Nephron (organoid): ENCODE measurements at regions not wholly inside any gene's neighbourhood (a gene's known extent, or its start where the extent isn't known, plus 50 kb on each side); places are given as distances from the start of the nearest gene placed in this dataset.

Experiments used
- H3K27ac Mint-ChIP-seq, 3 experiments: 2 replicates each; pipeline ENCODE4 v1.8.0; 2020; ENCODE audit warnings: mixed read lengths in 3 of 3, mild to moderate bottlenecking in 2 of 3, moderate library complexity in 1 of 3
- H3K27me3 Mint-ChIP-seq: 2 replicates; pipeline ENCODE4 v1.8.0; 2021; ENCODE audit warnings: low read depth, mild to moderate bottlenecking, moderate library complexity, mixed read lengths
- H3K36me3 Mint-ChIP-seq: 2 replicates; pipeline ENCODE4 v1.8.0; 2020; ENCODE audit warnings: low read depth, mixed read lengths
- H3K4me1 Mint-ChIP-seq: 2 replicates; pipeline ENCODE4 v1.8.0; 2020; ENCODE audit warnings: mixed read lengths
- H3K4me3 Mint-ChIP-seq, 3 experiments: 2 replicates each; pipeline ENCODE4 v1.8.0; 2020; ENCODE audit warnings: mild to moderate bottlenecking in 3 of 3, mixed read lengths in 3 of 3, moderate library complexity in 2 of 3
- H3K9me3 Mint-ChIP-seq: 2 replicates; pipeline ENCODE4 v1.8.0; 2020; ENCODE audit warnings: mixed read lengths
- CTCF ChIP-seq, 3 experiments: fragments of 200-600 bp; sonication (generic); IDR thresholded peaks; one replicate each; pipeline ENCODE4 v1.5.0; 2021; ENCODE audit warnings: antibody characterized with exemption in 3 of 3; ENCODE audit not compliant: unreplicated experiment in 3 of 3

- peaks cover 9% of the 10 kb centered on the region for H3K27me3 Mint-ChIP-seq
- peak overlapping the region in 2 of 3 experiments; percentile 65 to 66 for H3K4me3 Mint-ChIP-seq
- H3K4me1 Mint-ChIP-seq = peaks cover 7% of the 10 kb centered on the region
- no peak overlapping the region for H3K27ac Mint-ChIP-seq
- TF ChIP-seq CTCF (IDR thresholded peaks at IDR 0.05; ENCODE audit: unreplicated experiment in 3 of 3) = no peak
- no peaks in the 10 kb centered on the region for H3K9me3 Mint-ChIP-seq
- H3K36me3 Mint-ChIP-seq = no peaks in the 10 kb centered on the region
Observed at GRCh38 chr9:121550041-121550440, 50.4 kb upstream of the GGTA1 start.

- no peaks in the 10 kb centered on the region for H3K36me3 Mint-ChIP-seq
- peaks cover 9% of the 10 kb centered on the region for H3K27me3 Mint-ChIP-seq
- H3K27ac Mint-ChIP-seq = peak overlapping the region in 1 of 3 experiments; percentile 43
- no peaks in the 10 kb centered on the region for H3K9me3 Mint-ChIP-seq
- H3K4me1 Mint-ChIP-seq = peaks cover 7% of the 10 kb centered on the region
- peak; percentile 97 to 98 (median 97) for TF ChIP-seq CTCF (IDR thresholded peaks at IDR 0.05; ENCODE audit: unreplicated experiment in 3 of 3)
- peak overlapping the region; percentile 65 to 70 (median 66) for H3K4me3 Mint-ChIP-seq
Observed at GRCh38 chr9:121550569-121551512, 51.2 kb upstream of the GGTA1 start.

- TF ChIP-seq CTCF (IDR thresholded peaks at IDR 0.05; ENCODE audit: unreplicated experiment in 3 of 3) = no peak
- Mint-ChIP-seq H3K9me3 (no peaks in the 10 kb centered on the region), H3K36me3 (no peaks in the 10 kb centered on the region), H3K27ac (no peak overlapping the region), H3K4me1 (peaks cover 14% of the 10 kb centered on the region), H3K27me3 (peaks cover 14% of the 10 kb centered on the region), H3K4me3 (peak overlapping the region in 2 of 3 experiments; percentile 30 to 45)
Observed at GRCh38 chr9:121551985-121552753, 52.5 kb upstream of the GGTA1 start.

- H3K4me1 Mint-ChIP-seq = peaks cover 26% of the 10 kb centered on the region
- H3K4me3 Mint-ChIP-seq = no peak overlapping the region
- H3K36me3 Mint-ChIP-seq = no peaks in the 10 kb centered on the region
Observed at GRCh38 chr9:121556082-121556481, 56.4 kb upstream of the GGTA1 start.

GRCh38 chr9:121556580-121556979, 56.9 kb upstream of the GGTA1 start:
- Mint-ChIP-seq H3K4me3 (no peak overlapping the region), H3K27ac (peak overlapping the region; percentile 73 to 91 (median 89)), H3K36me3 (no peaks in the 10 kb centered on the region), H3K4me1 (peaks cover 28% of the 10 kb centered on the region), H3K9me3 (no peaks in the 10 kb centered on the region), H3K27me3 (peaks cover 11% of the 10 kb centered on the region)
- TF ChIP-seq CTCF (IDR thresholded peaks at IDR 0.05; ENCODE audit: unreplicated experiment in 3 of 3) = no peak

More at GRCh38 chr9:121556082-121556481, 56.4 kb upstream of the GGTA1 start:
- H3K9me3 Mint-ChIP-seq = no peaks in the 10 kb centered on the region
- TF ChIP-seq CTCF (IDR thresholded peaks at IDR 0.05; ENCODE audit: unreplicated experiment in 3 of 3) = no peak
- H3K27ac Mint-ChIP-seq = peak overlapping the region in 1 of 3 experiments; percentile 24
- peaks cover 14% of the 10 kb centered on the region for H3K27me3 Mint-ChIP-seq
